Tibial nerve (tissue), 4 donors: ENCODE measurements at regions not wholly inside any gene's neighbourhood (a gene's known extent, or its start where the extent isn't known, plus 50 kb on each side); places are given as distances from the start of the nearest gene placed in this dataset.

Experiments
- DNase-seq, 2 donors: peaks; one replicate each; pipeline ENCODE4 v3.0.0-alpha.2; 2019; ENCODE audit warnings: low spot score in 2 of 2
- H3K27ac ChIP-seq, 4 donors: fragments of 200-600 bp; sonication (generic) in 3 of 4; one replicate each; pipeline ENCODE4 v1.5.1; 2017 to 2019; ENCODE audit warnings: mild to moderate bottlenecking in 1 of 4
- H3K27me3 ChIP-seq, 2 donors: fragments of 200-600 bp; sonication (generic) in 1 of 2; one replicate each; pipeline versions ENCODE4 v1.5.1 to v1.6.0; 2017 to 2019
- H3K36me3 ChIP-seq, 3 donors: fragments of 200-600 bp; sonication (generic); one replicate each; pipeline ENCODE4 v1.5.1; 2018 to 2019
- H3K4me1 ChIP-seq, 4 donors: fragments of 200-600 bp; sonication (generic) in 3 of 4; one replicate each; pipeline ENCODE4 v1.5.1; 2017 to 2019
- H3K4me3 ChIP-seq, 4 donors: fragments of 200-600 bp; sonication (generic) in 3 of 4; one replicate each; pipeline ENCODE4 v1.5.1; 2017 to 2019; ENCODE audit warnings: mild to moderate bottlenecking in 1 of 4, moderate library complexity in 1 of 4
- H3K9me3 ChIP-seq, 4 donors: fragments of 200-600 bp; sonication (generic) in 3 of 4; one replicate each; pipeline ENCODE4 v1.5.1; 2017 to 2019
- CTCF ChIP-seq, 5 experiments: fragments of 200-600 bp in 3 of 5; fragments of 450-650 bp in 2 of 5; sonication (generic) in 3 of 5; IDR thresholded peaks; one replicate each; pipeline ENCODE4 v1.5.1; 2016 to 2019; ENCODE audit warnings: antibody characterized with exemption in 5 of 5, mild to moderate bottlenecking in 3 of 5, moderate library complexity in 2 of 5
- EP300 ChIP-seq, 2 donors: sonication (generic); formaldehyde crosslinking; IDR thresholded peaks; one replicate each; pipeline ENCODE4 v1.6.1; 2017; ENCODE audit warnings: antibody characterized with exemption in 2 of 2, mild to moderate bottlenecking in 1 of 2
- POLR2A ChIP-seq, 2 donors: fragments of 450-650 bp; IDR thresholded peaks; one replicate each; pipeline ENCODE4 v1.6.1; 2017; ENCODE audit warnings: antibody characterized with exemption in 2 of 2, mild to moderate bottlenecking in 2 of 2, moderate library complexity in 2 of 2
- WGBS, 2 donors: methylation state at CpG; one replicate each; pipeline ENCODE4 v1.1.5; 2018; 5-methylcytosine and 5-hydroxymethylcytosine counted together

- DNase-seq: no peak
- TF ChIP-seq EP300 (IDR thresholded peaks at IDR 0.05): no peak
- no peak for TF ChIP-seq POLR2A (IDR thresholded peaks at IDR 0.05)
- no peak for TF ChIP-seq CTCF (IDR thresholded peaks at IDR 0.05)
- H3K27me3 ChIP-seq: no peaks in the 10 kb centered on the region
- peaks cover 0 to 7% (median 0%) of the 10 kb centered on the region in 4 donors for H3K9me3 ChIP-seq
- WGBS, 2 donors: 54 to 62% methylated on average over 4 of the region's 4 CpGs
- no peaks in the 10 kb centered on the region for H3K4me1 ChIP-seq
- H3K36me3 ChIP-seq: no peaks in the 10 kb centered on the region
- no peak overlapping the region for H3K27ac ChIP-seq
- H3K4me3 ChIP-seq: no peak overlapping the region
Observed at GRCh38 chr5:117833691-117834090, 1154.7 kb downstream of the DTWD2 start.

- TF ChIP-seq EP300 (IDR thresholded peaks at IDR 0.05) (no peak), CTCF (IDR thresholded peaks at IDR 0.05) (no peak), POLR2A (IDR thresholded peaks at IDR 0.05) (no peak)
- peaks cover 0 to 18% (median 1%) of the 10 kb centered on the region in 4 donors for H3K9me3 ChIP-seq
- 77 to 100% methylated on average over 1 to 3 of the region's 3 CpGs for WGBS, 2 donors
- H3K4me3 ChIP-seq: no peak overlapping the region
- DNase-seq: no peak
- no peaks in the 10 kb centered on the region for H3K4me1 ChIP-seq
- no peaks in the 10 kb centered on the region for H3K27me3 ChIP-seq
- no peaks in the 10 kb centered on the region for H3K36me3 ChIP-seq
- H3K27ac ChIP-seq: no peak overlapping the region
Observed at GRCh38 chr5:117829646-117830045, 1158.7 kb downstream of the DTWD2 start.

- H3K4me3 ChIP-seq: no peak overlapping the region
- no peaks in the 10 kb centered on the region for H3K27me3 ChIP-seq
- no peak overlapping the region for H3K27ac ChIP-seq
- no peaks in the 10 kb centered on the region for H3K36me3 ChIP-seq
- 89 to 93% methylated on average over 2 of the region's 2 CpGs for WGBS, 2 donors
- H3K9me3 ChIP-seq: peaks cover 0 to 12% (median 2%) of the 10 kb centered on the region in 4 donors
- DNase-seq: no peak
- TF ChIP-seq CTCF (IDR thresholded peaks at IDR 0.05) (no peak), EP300 (IDR thresholded peaks at IDR 0.05) (no peak), POLR2A (IDR thresholded peaks at IDR 0.05) (no peak)
- no peaks in the 10 kb centered on the region for H3K4me1 ChIP-seq
Observed at GRCh38 chr5:117813850-117814249, 1174.5 kb downstream of the DTWD2 start.

- Histone ChIP-seq H3K36me3 (no peaks in the 10 kb centered on the region), H3K9me3 (peaks cover 0 to 12% (median 2%) of the 10 kb centered on the region in 4 donors), H3K4me1 (no peaks in the 10 kb centered on the region), H3K27ac (no peak overlapping the region), H3K4me3 (no peak overlapping the region), H3K27me3 (no peaks in the 10 kb centered on the region)
- no peak for TF ChIP-seq POLR2A (IDR thresholded peaks at IDR 0.05)
- no peak for TF ChIP-seq CTCF (IDR thresholded peaks at IDR 0.05)
- no peak for TF ChIP-seq EP300 (IDR thresholded peaks at IDR 0.05)
- 96 to 100% methylated on average over 1 of the region's 1 CpG for WGBS, 2 donors
- no peak for DNase-seq
Observed at GRCh38 chr5:117812861-117813260, 1175.5 kb downstream of the DTWD2 start.

- WGBS, 2 donors: 87 to 89% methylated on average over 4 of the region's 4 CpGs
- H3K4me3 ChIP-seq: no peak overlapping the region
- TF ChIP-seq CTCF (IDR thresholded peaks at IDR 0.05) (no peak), EP300 (IDR thresholded peaks at IDR 0.05) (no peak), POLR2A (IDR thresholded peaks at IDR 0.05) (no peak)
Observed at GRCh38 chr5:117809251-117809650, 1179.1 kb downstream of the DTWD2 start.

More at GRCh38 chr5:117809251-117809650, 1179.1 kb downstream of the DTWD2 start:
- DNase-seq: no peak
- Histone ChIP-seq H3K9me3 (peaks cover 0 to 3% (median 0%) of the 10 kb centered on the region in 4 donors), H3K36me3 (no peaks in the 10 kb centered on the region), H3K4me1 (no peaks in the 10 kb centered on the region), H3K27ac (no peak overlapping the region), H3K27me3 (no peaks in the 10 kb centered on the region)
